Smooth muscle cell (in vitro differentiated cells): ENCODE measurements at regions not wholly inside any gene's neighbourhood (a gene's known extent, or its start where the extent isn't known, plus 50 kb on each side); places are given as distances from the start of the nearest gene placed in this dataset.

Experiments
- DNase-seq: peaks from one replicate; lab custom pipeline; 2025; ENCODE audit not compliant: unreplicated experiment; lab: John Stamatoyannopoulos, UW
- H2AFZ ChIP-seq: fragments of 200-600 bp; sonication (generic); 2 replicates; pipeline ENCODE4 v1.6.0; 2016; ENCODE audit warnings: antibody characterized with exemption, low read depth, mild to moderate bottlenecking
- H3F3A ChIP-seq: fragments of 200-600 bp; sonication (generic); 2 replicates; pipeline ENCODE4 v1.6.0; 2017; ENCODE audit warnings: antibody characterized with exemption, low read depth
- H3K27ac ChIP-seq: fragments of 200-600 bp; sonication (generic); 2 replicates; pipeline ENCODE4 v1.5.1; 2016; ENCODE audit warnings: low read depth, mild to moderate bottlenecking
- H3K27me3 ChIP-seq: fragments of 200-600 bp; sonication (generic); 2 replicates; pipeline ENCODE4 v1.6.1; 2016; ENCODE audit warnings: low read depth, mild to moderate bottlenecking
- H3K36me3 ChIP-seq: fragments of 200-600 bp; sonication (generic); 2 replicates; pipeline ENCODE4 v1.5.1; 2016; ENCODE audit warnings: low read depth
- H3K4me1 ChIP-seq: fragments of 200-600 bp; sonication (generic); 2 replicates; pipeline ENCODE4 v1.5.1; 2016; ENCODE audit warnings: low read depth
- H3K4me2 ChIP-seq: fragments of 200-600 bp; sonication (generic); 2 replicates; pipeline ENCODE4 v1.6.0; 2016; ENCODE audit warnings: mild to moderate bottlenecking
- H3K4me3 ChIP-seq: fragments of 200-600 bp; sonication (generic); 2 replicates; pipeline ENCODE4 v1.5.1; 2016; ENCODE audit warnings: mild to moderate bottlenecking
- H3K79me2 ChIP-seq: fragments of 200-600 bp; sonication (generic); 2 replicates; pipeline ENCODE4 v1.6.0; 2016; ENCODE audit warnings: low read depth, mild to moderate bottlenecking
- H3K9ac ChIP-seq: fragments of 200-600 bp; sonication (generic); 2 replicates; pipeline ENCODE4 v1.6.0; 2016; ENCODE audit warnings: low read depth
- H3K9me3 ChIP-seq: fragments of 200-600 bp; sonication (generic); replicated peaks from 2 replicates; pipeline ENCODE4 v1.5.1; 2016; ENCODE audit warnings: low read depth
- H4K20me1 ChIP-seq: fragments of 200-600 bp; sonication (generic); 2 replicates; pipeline ENCODE4 v1.6.0; 2016; ENCODE audit warnings: low read depth
- WGBS: methylation state at CpG from one replicate; pipeline ENCODE4 v1.1.7; 2016; ENCODE audit warnings: low lambda C conversion rate; 5-methylcytosine and 5-hydroxymethylcytosine counted together
- TF ChIP-seq, protein P1 (sequence below): fragments of 200-600 bp; sonication (generic); IDR thresholded peaks from 2 replicates; pipeline ENCODE4 v1.5.1; 2017; ENCODE audit warnings: borderline replicate concordance, mild to moderate bottlenecking, antibody characterized with exemption; ENCODE audit not compliant: insufficient read depth, poor library complexity, severe bottlenecking

DNA sequence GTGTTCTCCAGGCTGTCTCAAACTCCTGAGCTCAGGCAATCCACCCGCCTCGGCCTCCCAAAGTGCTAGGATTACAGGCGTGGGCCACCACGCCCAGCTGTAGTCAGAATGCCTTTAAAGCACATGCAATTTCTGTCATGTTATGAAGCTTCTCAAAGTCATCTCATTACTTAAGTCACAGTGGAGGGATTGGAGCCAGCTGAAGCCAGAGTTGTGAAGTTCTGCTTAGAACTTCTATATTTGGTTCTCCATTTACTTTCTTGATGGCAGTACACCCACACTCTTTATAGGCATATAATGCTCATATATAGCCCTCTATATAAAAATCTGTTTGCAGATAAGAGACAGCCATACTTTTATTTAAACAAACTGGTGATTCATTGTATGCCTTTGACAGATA, 68.8 kb upstream of the CWC22 start:
- TF ChIP-seq, protein P1, sequence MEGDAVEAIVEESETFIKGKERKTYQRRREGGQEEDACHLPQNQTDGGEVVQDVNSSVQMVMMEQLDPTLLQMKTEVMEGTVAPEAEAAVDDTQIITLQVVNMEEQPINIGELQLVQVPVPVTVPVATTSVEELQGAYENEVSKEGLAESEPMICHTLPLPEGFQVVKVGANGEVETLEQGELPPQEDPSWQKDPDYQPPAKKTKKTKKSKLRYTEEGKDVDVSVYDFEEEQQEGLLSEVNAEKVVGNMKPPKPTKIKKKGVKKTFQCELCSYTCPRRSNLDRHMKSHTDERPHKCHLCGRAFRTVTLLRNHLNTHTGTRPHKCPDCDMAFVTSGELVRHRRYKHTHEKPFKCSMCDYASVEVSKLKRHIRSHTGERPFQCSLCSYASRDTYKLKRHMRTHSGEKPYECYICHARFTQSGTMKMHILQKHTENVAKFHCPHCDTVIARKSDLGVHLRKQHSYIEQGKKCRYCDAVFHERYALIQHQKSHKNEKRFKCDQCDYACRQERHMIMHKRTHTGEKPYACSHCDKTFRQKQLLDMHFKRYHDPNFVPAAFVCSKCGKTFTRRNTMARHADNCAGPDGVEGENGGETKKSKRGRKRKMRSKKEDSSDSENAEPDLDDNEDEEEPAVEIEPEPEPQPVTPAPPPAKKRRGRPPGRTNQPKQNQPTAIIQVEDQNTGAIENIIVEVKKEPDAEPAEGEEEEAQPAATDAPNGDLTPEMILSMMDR = no peak
- WGBS = 91% methylated on average over 4 of the region's 4 CpGs
- H3K4me2 ChIP-seq = no peak overlapping the region
- no peaks in the 10 kb centered on the region for H3K9me3 ChIP-seq
- no peak overlapping the region for H2AFZ ChIP-seq
- no peak overlapping the region for H3K27ac ChIP-seq
- no peak overlapping the region for H3K4me3 ChIP-seq
- no peaks in the 10 kb centered on the region for H3K27me3 ChIP-seq
- no peaks in the 10 kb centered on the region for H3K79me2 ChIP-seq
- H3F3A ChIP-seq = no peaks in the 10 kb centered on the region
- DNase-seq = no peak
- no peaks in the 10 kb centered on the region for H3K4me1 ChIP-seq
- H4K20me1 ChIP-seq = no peaks in the 10 kb centered on the region
- no peak overlapping the region for H3K9ac ChIP-seq
- no peaks in the 10 kb centered on the region for H3K36me3 ChIP-seq

DNA sequence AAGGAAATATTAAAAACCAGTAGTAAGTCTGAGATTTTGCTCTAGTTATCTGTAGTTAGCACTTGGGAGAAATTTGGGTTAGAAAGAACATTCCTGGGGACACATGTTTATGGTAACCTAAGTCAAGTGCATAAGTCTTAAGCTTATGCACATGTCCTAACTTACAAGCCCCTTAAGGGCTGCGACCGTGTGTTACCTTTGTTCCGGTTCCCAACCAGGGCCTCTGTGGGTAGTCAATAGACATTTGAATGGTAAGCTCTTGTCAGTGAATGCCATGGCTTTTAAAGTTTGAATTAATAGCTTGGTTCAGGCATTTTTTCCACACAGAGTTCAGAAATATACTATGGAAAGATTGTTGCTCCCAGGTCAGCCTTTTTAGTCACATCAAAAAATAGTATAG, 64.7 kb upstream of the CWC22 start:
- no peaks in the 10 kb centered on the region for H3K36me3 ChIP-seq
- no peaks in the 10 kb centered on the region for H3K79me2 ChIP-seq
- H3K4me3 ChIP-seq = no peak overlapping the region
- H3K27ac ChIP-seq = no peak overlapping the region
- TF ChIP-seq, protein P1 = no peak
- no peaks in the 10 kb centered on the region for H3K9me3 ChIP-seq
- WGBS = 66% methylated on average over 3 of the region's 3 CpGs
- no peaks in the 10 kb centered on the region for H4K20me1 ChIP-seq
- H2AFZ ChIP-seq = no peak overlapping the region
- no peak for DNase-seq
- no peaks in the 10 kb centered on the region for H3F3A ChIP-seq
- H3K4me2 ChIP-seq = no peak overlapping the region
- H3K9ac ChIP-seq = no peak overlapping the region
- no peaks in the 10 kb centered on the region for H3K4me1 ChIP-seq
- H3K27me3 ChIP-seq = no peaks in the 10 kb centered on the region

DNA sequence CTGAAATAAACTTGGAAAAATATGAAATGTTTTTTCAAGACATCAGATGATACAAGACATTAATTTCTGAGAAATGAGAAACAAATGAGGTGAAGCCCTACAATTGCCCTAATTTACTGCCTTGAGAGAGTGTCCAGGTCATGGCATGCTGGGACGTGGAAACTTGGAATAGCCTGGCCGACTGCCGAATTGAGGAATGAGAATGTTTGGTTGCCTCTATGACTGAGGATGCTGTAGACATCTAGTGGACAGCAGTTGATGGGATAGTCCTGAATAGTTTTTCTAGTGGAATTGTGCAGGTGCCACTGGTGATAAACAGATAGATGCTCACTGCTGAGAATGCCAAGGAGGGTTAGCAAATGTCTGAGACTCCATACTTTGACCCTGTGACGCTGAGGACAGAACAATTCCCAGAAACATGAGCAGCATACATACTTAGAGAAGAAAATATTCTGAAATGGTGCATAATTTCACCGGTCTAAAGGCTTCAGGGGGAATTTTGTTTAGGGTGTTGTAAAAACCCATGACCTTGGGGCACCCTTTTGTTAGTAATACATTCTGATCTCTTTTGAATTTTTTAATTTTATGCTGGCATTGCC, 56.5 kb upstream of the CWC22 start:
- H3K27ac ChIP-seq = no peak overlapping the region
- DNase-seq = no peak
- no peaks in the 10 kb centered on the region for H3F3A ChIP-seq
- peaks cover 5% of the 10 kb centered on the region for H3K4me1 ChIP-seq
- no peak overlapping the region for H3K9ac ChIP-seq
- 92% methylated on average over 5 of the region's 5 CpGs for WGBS
- TF ChIP-seq, protein P1 = no peak
- H3K9me3 ChIP-seq = no peaks in the 10 kb centered on the region
- no peak overlapping the region for H2AFZ ChIP-seq
- no peak overlapping the region for H3K4me2 ChIP-seq
- H3K27me3 ChIP-seq = no peaks in the 10 kb centered on the region
- H4K20me1 ChIP-seq = no peaks in the 10 kb centered on the region
- H3K79me2 ChIP-seq = no peaks in the 10 kb centered on the region
- H3K36me3 ChIP-seq = no peaks in the 10 kb centered on the region
- no peak overlapping the region for H3K4me3 ChIP-seq

DNA sequence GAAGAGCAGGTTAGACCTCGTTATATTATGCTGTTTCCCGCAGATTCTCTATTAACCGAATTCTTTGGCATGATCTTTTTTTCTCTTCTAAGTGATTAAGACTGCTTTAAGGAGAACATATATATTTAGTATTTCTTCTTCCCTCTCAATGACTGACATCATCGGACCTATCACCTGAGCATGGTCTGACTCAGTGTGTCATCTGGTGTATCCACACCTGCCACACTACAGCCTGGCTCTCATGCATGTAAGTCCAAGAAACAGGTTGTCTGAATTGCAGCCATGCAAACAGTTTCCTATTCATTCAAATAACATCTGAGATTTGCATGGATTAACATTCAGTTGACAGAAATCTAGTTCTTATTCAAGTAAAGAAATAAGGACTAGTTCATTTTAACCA, 55.1 kb upstream of the CWC22 start:
- H3K9ac ChIP-seq = no peak overlapping the region
- H3K4me1 ChIP-seq = peaks cover 20% of the 10 kb centered on the region
- no peaks in the 10 kb centered on the region for H3K79me2 ChIP-seq
- no peak overlapping the region for H2AFZ ChIP-seq
- H3F3A ChIP-seq = no peaks in the 10 kb centered on the region
- H4K20me1 ChIP-seq = no peaks in the 10 kb centered on the region
- H3K27ac ChIP-seq = no peak overlapping the region
- H3K36me3 ChIP-seq = no peaks in the 10 kb centered on the region
- no peak for DNase-seq
- no peaks in the 10 kb centered on the region for H3K27me3 ChIP-seq
- no peaks in the 10 kb centered on the region for H3K9me3 ChIP-seq
- no peak overlapping the region for H3K4me3 ChIP-seq
- 95% methylated on average over 4 of the region's 4 CpGs for WGBS
- no peak overlapping the region for H3K4me2 ChIP-seq
- TF ChIP-seq, protein P1 = no peak
